ENCODE measurements at regions not wholly inside any gene's neighbourhood (a gene's known extent, or its start where the extent isn't known, plus 50 kb on each side); places are given as distances from the start of the nearest gene placed in this dataset.

DNA sequence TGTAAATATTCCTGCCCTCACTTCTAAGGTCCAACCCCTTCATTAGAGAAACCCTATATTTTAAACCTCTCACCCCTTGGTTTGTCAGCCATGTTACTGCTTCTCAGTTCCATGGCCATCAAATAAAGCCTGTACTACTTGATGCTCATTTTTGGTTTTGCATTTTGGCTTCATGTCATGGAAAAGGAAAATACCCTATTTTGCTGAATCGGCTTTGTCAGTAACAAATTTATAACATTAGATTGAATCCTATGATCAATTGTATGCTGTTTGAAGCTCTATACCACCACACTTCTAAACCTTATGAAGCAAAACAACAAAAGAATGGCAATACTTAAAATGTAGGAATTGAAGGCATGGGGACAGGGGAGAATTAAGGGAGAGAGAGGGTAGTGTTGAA lies 333.1 kb downstream of the ETV1 start:
- no peaks in the 10 kb centered on the region for H3K4me1 ChIP-seq (ENCODE audit: insufficient read depth)
- Mint-ChIP-seq H3K4me3 (no peak overlapping the region), H3K27ac (no peak overlapping the region), H3K27me3 (ENCODE audit: insufficient read depth, low read depth, poor library complexity) (no peaks in the 10 kb centered on the region), H3K4me1 (peaks cover 3% of the 10 kb centered on the region; the same call in 1 of the 3 replicates), H3K36me3 (ENCODE audit: low read depth) (no peaks in the 10 kb centered on the region; the same call in 2 of the 3 replicates), H3K9me3 (peaks cover 7% of the 10 kb centered on the region; the same call in 1 of the 3 replicates)
- no peaks in the 10 kb centered on the region; the same call in 1 of the 2 replicates for H3K79me2 ChIP-seq (replicated peaks; ENCODE audit: insufficient read depth)
- ATAC-seq (no peak), DNase-seq (ENCODE audit: low spot score) (no peak)
- TF ChIP-seq, protein P1, sequence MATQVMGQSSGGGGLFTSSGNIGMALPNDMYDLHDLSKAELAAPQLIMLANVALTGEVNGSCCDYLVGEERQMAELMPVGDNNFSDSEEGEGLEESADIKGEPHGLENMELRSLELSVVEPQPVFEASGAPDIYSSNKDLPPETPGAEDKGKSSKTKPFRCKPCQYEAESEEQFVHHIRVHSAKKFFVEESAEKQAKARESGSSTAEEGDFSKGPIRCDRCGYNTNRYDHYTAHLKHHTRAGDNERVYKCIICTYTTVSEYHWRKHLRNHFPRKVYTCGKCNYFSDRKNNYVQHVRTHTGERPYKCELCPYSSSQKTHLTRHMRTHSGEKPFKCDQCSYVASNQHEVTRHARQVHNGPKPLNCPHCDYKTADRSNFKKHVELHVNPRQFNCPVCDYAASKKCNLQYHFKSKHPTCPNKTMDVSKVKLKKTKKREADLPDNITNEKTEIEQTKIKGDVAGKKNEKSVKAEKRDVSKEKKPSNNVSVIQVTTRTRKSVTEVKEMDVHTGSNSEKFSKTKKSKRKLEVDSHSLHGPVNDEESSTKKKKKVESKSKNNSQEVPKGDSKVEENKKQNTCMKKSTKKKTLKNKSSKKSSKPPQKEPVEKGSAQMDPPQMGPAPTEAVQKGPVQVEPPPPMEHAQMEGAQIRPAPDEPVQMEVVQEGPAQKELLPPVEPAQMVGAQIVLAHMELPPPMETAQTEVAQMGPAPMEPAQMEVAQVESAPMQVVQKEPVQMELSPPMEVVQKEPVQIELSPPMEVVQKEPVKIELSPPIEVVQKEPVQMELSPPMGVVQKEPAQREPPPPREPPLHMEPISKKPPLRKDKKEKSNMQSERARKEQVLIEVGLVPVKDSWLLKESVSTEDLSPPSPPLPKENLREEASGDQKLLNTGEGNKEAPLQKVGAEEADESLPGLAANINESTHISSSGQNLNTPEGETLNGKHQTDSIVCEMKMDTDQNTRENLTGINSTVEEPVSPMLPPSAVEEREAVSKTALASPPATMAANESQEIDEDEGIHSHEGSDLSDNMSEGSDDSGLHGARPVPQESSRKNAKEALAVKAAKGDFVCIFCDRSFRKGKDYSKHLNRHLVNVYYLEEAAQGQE (IDR thresholded peaks at IDR 0.05; ENCODE audit: unreplicated experiment) = no peak
- TF ChIP-seq CREB1 (CRISPR knock-in tag; IDR thresholded peaks at IDR 0.05; ENCODE audit: low read depth) (no peak), ZNF331 (CRISPR knock-in tag; IDR thresholded peaks at IDR 0.05; ENCODE audit: low read depth) (no peak), JUNB (IDR thresholded peaks at IDR 0.05; ENCODE audit: unreplicated experiment) (no peak), STAT1 (IDR thresholded peaks at IDR 0.05; ENCODE audit: unreplicated experiment) (no peak), POLR2AphosphoS5 (IDR thresholded peaks at IDR 0.05; ENCODE audit: low read depth) (no peak), EZH2phosphoT487 (IDR thresholded peaks at IDR 0.05; ENCODE audit: unreplicated experiment) (no peak), ZNF114 (CRISPR knock-in tag; IDR thresholded peaks at IDR 0.05) (no peak), NANOG (IDR thresholded peaks at IDR 0.05; ENCODE audit: borderline replicate concordance) (no peak), EZH2 (IDR thresholded peaks at IDR 0.05; ENCODE audit: low read depth, unreplicated experiment) (no peak)
- TF ChIP-seq, protein P2, sequence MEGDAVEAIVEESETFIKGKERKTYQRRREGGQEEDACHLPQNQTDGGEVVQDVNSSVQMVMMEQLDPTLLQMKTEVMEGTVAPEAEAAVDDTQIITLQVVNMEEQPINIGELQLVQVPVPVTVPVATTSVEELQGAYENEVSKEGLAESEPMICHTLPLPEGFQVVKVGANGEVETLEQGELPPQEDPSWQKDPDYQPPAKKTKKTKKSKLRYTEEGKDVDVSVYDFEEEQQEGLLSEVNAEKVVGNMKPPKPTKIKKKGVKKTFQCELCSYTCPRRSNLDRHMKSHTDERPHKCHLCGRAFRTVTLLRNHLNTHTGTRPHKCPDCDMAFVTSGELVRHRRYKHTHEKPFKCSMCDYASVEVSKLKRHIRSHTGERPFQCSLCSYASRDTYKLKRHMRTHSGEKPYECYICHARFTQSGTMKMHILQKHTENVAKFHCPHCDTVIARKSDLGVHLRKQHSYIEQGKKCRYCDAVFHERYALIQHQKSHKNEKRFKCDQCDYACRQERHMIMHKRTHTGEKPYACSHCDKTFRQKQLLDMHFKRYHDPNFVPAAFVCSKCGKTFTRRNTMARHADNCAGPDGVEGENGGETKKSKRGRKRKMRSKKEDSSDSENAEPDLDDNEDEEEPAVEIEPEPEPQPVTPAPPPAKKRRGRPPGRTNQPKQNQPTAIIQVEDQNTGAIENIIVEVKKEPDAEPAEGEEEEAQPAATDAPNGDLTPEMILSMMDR (conservative IDR thresholded peaks at IDR 0.05; ENCODE audit: low read depth in 2 of 2) = no peak
- TF ChIP-seq, protein P3, sequence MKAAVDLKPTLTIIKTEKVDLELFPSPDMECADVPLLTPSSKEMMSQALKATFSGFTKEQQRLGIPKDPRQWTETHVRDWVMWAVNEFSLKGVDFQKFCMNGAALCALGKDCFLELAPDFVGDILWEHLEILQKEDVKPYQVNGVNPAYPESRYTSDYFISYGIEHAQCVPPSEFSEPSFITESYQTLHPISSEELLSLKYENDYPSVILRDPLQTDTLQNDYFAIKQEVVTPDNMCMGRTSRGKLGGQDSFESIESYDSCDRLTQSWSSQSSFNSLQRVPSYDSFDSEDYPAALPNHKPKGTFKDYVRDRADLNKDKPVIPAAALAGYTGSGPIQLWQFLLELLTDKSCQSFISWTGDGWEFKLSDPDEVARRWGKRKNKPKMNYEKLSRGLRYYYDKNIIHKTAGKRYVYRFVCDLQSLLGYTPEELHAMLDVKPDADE (IDR thresholded peaks at IDR 0.05) = no peak
- TF ChIP-seq, protein P4, sequence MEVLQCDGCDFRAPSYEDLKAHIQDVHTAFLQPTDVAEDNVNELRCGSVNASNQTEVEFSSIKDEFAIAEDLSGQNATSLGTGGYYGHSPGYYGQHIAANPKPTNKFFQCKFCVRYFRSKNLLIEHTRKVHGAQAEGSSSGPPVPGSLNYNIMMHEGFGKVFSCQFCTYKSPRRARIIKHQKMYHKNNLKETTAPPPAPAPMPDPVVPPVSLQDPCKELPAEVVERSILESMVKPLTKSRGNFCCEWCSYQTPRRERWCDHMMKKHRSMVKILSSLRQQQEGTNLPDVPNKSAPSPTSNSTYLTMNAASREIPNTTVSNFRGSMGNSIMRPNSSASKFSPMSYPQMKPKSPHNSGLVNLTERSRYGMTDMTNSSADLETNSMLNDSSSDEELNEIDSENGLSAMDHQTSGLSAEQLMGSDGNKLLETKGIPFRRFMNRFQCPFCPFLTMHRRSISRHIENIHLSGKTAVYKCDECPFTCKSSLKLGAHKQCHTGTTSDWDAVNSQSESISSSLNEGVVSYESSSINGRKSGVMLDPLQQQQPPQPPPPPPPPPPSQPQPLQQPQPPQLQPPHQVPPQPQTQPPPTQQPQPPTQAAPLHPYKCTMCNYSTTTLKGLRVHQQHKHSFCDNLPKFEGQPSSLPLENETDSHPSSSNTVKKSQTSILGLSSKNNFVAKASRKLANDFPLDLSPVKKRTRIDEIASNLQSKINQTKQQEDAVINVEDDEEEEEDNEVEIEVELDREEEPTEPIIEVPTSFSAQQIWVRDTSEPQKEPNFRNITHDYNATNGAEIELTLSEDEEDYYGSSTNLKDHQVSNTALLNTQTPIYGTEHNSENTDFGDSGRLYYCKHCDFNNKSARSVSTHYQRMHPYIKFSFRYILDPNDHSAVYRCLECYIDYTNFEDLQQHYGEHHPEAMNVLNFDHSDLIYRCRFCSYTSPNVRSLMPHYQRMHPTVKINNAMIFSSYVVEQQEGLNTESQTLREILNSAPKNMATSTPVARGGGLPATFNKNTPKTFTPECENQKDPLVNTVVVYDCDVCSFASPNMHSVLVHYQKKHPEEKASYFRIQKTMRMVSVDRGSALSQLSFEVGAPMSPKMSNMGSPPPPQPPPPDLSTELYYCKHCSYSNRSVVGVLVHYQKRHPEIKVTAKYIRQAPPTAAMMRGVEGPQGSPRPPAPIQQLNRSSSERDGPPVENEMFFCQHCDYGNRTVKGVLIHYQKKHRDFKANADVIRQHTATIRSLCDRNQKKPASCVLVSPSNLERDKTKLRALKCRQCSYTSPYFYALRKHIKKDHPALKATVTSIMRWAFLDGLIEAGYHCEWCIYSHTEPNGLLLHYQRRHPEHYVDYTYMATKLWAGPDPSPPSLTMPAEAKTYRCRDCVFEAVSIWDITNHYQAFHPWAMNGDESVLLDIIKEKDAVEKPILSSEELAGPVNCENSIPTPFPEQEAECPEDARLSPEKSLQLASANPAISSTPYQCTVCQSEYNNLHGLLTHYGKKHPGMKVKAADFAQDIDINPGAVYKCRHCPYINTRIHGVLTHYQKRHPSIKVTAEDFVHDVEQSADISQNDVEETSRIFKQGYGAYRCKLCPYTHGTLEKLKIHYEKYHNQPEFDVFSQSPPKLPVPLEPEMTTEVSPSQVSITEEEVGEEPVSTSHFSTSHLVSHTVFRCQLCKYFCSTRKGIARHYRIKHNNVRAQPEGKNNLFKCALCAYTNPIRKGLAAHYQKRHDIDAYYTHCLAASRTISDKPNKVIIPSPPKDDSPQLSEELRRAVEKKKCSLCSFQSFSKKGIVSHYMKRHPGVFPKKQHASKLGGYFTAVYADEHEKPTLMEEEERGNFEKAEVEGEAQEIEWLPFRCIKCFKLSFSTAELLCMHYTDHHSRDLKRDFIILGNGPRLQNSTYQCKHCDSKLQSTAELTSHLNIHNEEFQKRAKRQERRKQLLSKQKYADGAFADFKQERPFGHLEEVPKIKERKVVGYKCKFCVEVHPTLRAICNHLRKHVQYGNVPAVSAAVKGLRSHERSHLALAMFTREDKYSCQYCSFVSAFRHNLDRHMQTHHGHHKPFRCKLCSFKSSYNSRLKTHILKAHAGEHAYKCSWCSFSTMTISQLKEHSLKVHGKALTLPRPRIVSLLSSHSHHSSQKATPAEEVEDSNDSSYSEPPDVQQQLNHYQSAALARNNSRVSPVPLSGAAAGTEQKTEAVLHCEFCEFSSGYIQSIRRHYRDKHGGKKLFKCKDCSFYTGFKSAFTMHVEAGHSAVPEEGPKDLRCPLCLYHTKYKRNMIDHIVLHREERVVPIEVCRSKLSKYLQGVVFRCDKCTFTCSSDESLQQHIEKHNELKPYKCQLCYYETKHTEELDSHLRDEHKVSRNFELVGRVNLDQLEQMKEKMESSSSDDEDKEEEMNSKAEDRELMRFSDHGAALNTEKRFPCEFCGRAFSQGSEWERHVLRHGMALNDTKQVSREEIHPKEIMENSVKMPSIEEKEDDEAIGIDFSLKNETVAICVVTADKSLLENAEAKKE (CRISPR knock-in tag; IDR thresholded peaks at IDR 0.05) = no peak
- no peaks in the 10 kb centered on the region for H3K36me3 ChIP-seq (ENCODE audit: insufficient read depth)
- H3K4me2 ChIP-seq = no peak overlapping the region
- peaks cover 4% of the 10 kb centered on the region; the same call in 1 of the 2 replicates for H3K9me2 ChIP-seq (ENCODE audit: insufficient read depth)
- no peak overlapping the region for H2AFZ ChIP-seq
- no peaks in the 10 kb centered on the region for H3K27me3 ChIP-seq (ENCODE audit: insufficient read depth)
- H3K27ac ChIP-seq (ENCODE audit: low read depth) = no peak overlapping the region
- no peaks in the 10 kb centered on the region for H4K20me1 ChIP-seq (replicated peaks; ENCODE audit: insufficient read depth)
- no peak overlapping the region for H3K4me3 ChIP-seq
- no peaks in the 10 kb centered on the region for H3F3A ChIP-seq (replicated peaks; ENCODE audit: low read depth)

Measured in GM23338 (cell line).